ENCODE measurements at regions not wholly inside any gene's neighbourhood (a gene's known extent, or its start where the extent isn't known, plus 50 kb on each side); places are given as distances from the start of the nearest gene placed in this dataset.
A peak's percentile ranks its signal among the peaks of the same experiment; 100 is the strongest.

DNA sequence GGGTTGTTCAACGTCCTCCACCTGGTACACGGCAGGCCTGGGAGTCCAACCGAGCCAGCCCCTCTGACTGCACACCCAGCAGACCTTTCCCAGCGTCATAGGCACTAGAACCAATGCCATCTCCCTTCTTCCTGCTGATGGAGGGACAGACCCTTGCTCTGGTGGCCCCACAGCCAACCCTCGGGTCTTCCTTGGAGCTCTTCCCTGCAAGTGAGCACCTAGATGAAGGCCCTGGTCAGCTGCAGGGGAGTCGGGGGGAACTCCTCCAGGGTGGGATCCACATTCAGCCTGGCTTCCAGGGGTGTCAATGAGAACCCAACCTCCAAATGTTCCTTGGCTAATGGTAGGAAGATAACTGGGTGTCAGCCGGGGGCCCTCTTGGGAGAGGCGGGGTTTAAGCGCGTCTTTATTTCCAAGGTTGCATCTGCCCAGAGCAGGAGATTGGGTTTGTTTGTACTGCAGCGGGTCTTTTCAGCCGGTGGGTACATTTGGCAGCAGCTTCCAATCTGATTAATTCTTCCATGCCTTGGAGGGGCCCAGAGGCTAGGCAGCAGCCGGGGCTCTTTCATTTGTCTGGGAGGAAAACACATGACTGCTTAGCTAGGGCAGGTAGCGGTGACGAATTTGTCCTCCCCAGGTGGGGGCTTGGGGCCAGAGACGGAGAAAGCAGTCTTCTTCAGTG is 56.0 kb upstream of the SHISAL1 start:
- intact Hi-C loops (cut with DNase I): loop anchor here (10.0 kb wide), 1 partner anchor 966 kb away; no protein-coding TSS in a partner anchor
- Histone ChIP-seq H3K4me1 (peaks cover 5 to 10% of the 10 kb centered on the region in 2 donors), H3K36me3 (no peaks in the 10 kb centered on the region), H3K27ac (no peak overlapping the region), H3K9me3 (no peaks in the 10 kb centered on the region), H3K27me3 (no peaks in the 10 kb centered on the region), H3K4me3 (no peak overlapping the region)
- TF ChIP-seq, protein P1, sequence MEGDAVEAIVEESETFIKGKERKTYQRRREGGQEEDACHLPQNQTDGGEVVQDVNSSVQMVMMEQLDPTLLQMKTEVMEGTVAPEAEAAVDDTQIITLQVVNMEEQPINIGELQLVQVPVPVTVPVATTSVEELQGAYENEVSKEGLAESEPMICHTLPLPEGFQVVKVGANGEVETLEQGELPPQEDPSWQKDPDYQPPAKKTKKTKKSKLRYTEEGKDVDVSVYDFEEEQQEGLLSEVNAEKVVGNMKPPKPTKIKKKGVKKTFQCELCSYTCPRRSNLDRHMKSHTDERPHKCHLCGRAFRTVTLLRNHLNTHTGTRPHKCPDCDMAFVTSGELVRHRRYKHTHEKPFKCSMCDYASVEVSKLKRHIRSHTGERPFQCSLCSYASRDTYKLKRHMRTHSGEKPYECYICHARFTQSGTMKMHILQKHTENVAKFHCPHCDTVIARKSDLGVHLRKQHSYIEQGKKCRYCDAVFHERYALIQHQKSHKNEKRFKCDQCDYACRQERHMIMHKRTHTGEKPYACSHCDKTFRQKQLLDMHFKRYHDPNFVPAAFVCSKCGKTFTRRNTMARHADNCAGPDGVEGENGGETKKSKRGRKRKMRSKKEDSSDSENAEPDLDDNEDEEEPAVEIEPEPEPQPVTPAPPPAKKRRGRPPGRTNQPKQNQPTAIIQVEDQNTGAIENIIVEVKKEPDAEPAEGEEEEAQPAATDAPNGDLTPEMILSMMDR (IDR thresholded peaks at IDR 0.05): no peak
- no peak for DNase-seq (ENCODE audit: low spot score in 2 of 2)

DNA sequence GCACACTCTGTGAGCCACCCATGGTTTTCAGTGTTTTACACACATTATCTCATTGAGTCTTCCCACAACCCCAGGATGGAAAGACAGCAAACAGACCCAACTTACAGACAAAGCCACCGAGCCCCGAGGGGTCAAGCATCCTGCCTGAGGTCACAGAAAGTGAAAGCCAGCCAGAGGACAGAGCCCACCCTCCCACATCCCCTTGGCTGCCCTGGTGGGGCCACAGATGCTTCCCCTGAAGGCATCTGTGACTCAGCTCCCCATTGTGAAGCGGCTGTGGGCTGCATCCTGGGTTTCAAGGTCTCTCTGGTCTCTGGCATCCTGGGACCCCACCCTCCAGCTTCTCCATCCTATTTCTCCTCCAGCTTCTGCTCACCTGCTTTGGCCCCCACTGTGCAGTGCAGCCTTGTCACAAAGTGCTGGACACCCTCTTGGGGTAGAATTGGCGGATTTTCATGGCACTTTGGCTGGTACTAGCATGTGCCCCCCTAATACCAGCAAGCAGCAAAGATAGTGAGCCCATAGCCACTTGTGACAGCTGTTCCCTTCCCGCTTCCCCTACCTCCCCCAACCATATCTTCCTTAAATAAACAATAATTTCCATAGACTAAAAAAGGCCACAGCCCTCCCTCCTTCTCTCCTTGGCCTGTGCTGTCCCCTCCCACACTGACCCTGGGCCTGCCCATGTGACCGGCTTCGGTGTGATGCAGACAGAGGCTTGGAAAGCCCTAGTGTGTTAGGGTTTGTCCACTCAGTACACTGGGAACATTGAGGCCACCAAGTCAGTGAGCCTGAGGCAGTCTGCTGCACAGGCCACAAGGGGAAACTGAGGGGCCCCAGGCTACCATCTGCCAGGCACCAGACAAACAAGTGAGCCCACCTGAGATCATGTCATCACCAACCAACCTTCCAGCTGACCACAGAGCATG is 53.9 kb upstream of the SHISAL1 start:
- Histone ChIP-seq H3K4me3 (no peak overlapping the region), H3K36me3 (no peaks in the 10 kb centered on the region), H3K9me3 (no peaks in the 10 kb centered on the region), H3K4me1 (peaks cover 6 to 25% of the 10 kb centered on the region in 2 donors), H3K27me3 (no peaks in the 10 kb centered on the region), H3K27ac (no peak overlapping the region)
- intact Hi-C loops (cut with DNase I): loop anchor here (10.0 kb wide), 1 partner anchor 968 kb away; no protein-coding TSS in a partner anchor
- DNase-seq (ENCODE audit: low spot score in 2 of 2): no peak
- TF ChIP-seq, protein P1 (IDR thresholded peaks at IDR 0.05): no peak

DNA sequence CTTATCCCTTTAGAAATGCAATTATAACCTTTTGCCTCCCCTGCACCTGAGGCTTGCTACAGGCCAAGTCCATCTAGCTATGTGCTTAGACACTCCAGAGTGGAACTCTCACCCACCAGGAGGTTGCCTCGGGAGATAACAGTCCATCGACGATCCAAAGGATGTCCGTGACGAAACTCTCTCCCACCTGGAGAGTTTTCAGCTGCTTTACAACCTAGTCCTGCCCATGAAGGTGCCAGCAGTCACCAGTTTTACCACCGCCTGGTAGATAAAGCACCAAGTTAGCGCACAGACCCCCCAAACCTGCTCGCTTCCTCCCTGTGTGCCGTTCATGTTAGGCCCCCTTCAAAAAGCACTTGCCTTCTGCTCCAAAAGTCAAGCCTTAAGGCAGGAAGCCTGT is 53.1 kb upstream of the SHISAL1 start:
- no peaks in the 10 kb centered on the region for H3K36me3 ChIP-seq
- no peaks in the 10 kb centered on the region for H3K9me3 ChIP-seq
- no peak overlapping the region for H3K27ac ChIP-seq
- H3K4me1 ChIP-seq: peaks cover 11 to 29% of the 10 kb centered on the region in 2 donors
- no peaks in the 10 kb centered on the region for H3K27me3 ChIP-seq
- DNase-seq (ENCODE audit: low spot score in 2 of 2): no peak
- TF ChIP-seq, protein P1 (IDR thresholded peaks at IDR 0.05): no peak
- intact Hi-C loops (cut with DNase I): loop anchor here (10.0 kb wide), 1 partner anchor 969 kb away; no protein-coding TSS in a partner anchor
- H3K4me3 ChIP-seq: no peak overlapping the region

DNA sequence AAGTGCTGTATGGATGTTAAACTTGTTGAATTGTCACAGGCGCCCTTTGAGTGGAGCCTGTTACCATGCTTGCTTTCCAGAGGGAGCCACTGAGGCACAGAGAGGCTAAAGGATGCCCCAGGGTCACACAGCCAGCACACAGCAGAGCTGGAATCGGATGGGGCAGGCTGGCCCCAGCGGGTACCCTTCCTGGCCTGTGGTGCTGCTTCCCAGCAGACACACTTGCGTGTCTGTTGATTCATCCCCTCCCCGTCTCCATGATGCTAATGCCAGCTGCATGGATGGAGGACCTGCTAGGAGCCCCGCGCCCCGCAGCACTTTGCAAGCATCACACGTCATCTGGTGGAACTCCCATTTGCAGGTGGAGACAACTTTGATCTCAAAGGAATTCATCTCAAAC is 52.4 kb upstream of the SHISAL1 start:
- H3K36me3 ChIP-seq: no peaks in the 10 kb centered on the region
- H3K9me3 ChIP-seq: no peaks in the 10 kb centered on the region
- TF ChIP-seq, protein P1 (IDR thresholded peaks at IDR 0.05): no peak
- intact Hi-C loops (cut with DNase I): loop anchor here (10.0 kb wide), 1 partner anchor 970 kb away; no protein-coding TSS in a partner anchor
- no peak overlapping the region for H3K4me3 ChIP-seq
- H3K4me1 ChIP-seq: peaks cover 13 to 33% of the 10 kb centered on the region in 2 donors
- H3K27ac ChIP-seq: peak overlapping the region in 1 of 2 donors; percentile 89
- H3K27me3 ChIP-seq: no peaks in the 10 kb centered on the region
- no peak for DNase-seq (ENCODE audit: low spot score in 2 of 2)

DNA sequence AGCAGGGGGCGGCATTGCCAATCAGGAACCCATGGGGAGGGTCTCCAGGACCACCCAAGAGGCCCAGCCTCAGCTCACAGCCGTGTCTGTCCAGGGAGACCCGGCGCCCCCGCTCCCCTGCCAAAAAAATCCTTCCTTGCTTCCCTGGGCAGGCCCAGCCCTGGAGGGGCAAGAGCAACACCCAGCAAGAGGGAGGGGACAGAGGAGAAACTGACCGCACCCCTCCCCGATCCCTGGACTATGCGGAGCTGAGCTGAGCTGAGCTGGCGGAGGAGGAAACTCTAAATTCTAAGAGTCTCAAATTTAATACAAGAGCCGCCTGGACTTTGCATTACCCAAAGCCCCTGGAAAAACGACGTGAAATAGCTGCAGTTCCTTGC is 52.0 kb upstream of the SHISAL1 start:
- DNase-seq (ENCODE audit: low spot score in 2 of 2): no peak
- intact Hi-C loops (cut with DNase I): loop anchor here (1.0 to 10.0 kb wide), 4 partner anchors 26 to 970 kb away; partner anchors contain the start of gene EFCAB6

More for the DNA sequence above, 52.0 kb upstream of the SHISAL1 start:
- Histone ChIP-seq H3K27ac (peak overlapping the region; percentile 78 to 89), H3K9me3 (no peaks in the 10 kb centered on the region), H3K27me3 (no peaks in the 10 kb centered on the region), H3K4me1 (peaks cover 18 to 38% of the 10 kb centered on the region in 2 donors), H3K36me3 (no peaks in the 10 kb centered on the region), H3K4me3 (no peak overlapping the region)
- TF ChIP-seq, protein P1 (IDR thresholded peaks at IDR 0.05): no peak
